GM21529 (cell line): ENCODE measurements at regions not wholly inside any gene's neighbourhood (a gene's known extent, or its start where the extent isn't known, plus 50 kb on each side); places are given as distances from the start of the nearest gene placed in this dataset.
"Not testable (repeated sequence)": the region's sequence is repeated elsewhere in the genome, so short reads cannot be mapped to it uniquely, and the experiment has no call there.

Experiments used
- ATAC-seq: cut with Tn5 transposase; IDR thresholded peaks from one replicate; pipeline ENCODE4 v1.9.1; 2021; ENCODE audit not compliant: unreplicated experiment

DNA sequence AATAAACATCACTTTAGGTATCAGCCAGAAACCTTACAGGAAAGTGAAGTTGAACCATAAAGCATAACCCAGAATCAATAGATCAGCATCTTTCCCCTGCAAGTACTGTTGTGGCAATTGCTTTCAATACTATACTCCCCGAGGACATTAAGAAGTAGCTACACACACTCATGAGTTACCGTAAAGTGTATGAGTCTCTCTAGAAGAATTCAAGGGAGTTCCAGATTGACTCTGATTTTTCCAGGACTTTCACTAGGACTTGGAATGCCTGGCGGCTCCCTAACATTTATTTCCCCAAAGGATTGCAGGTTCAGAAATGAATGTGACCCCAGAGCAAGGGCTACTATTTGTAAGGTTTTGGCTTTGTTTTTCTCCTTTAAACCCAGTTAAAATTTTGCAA lies 465.4 kb upstream of the MDGA2 start:
- no peak for ATAC-seq

DNA sequence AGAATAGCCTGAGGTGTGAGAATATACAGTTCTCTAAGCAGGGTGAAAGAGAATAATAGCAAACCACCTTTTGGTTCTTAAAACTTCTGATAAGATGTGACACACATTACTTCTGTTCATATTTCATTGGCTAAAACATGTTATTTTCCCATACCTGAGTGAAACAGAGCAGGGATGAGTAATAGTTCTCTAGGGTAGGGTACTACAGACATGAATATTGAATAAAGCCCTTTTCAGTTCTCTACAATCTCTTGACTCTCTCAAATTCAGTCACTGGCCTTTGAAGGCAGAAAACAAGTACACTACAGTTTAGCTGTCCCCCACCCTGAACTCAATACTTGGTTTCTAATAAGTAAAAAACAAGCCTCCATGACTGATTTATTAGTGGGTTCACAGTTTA lies 454.1 kb upstream of the MDGA2 start:
- no peak for ATAC-seq

DNA sequence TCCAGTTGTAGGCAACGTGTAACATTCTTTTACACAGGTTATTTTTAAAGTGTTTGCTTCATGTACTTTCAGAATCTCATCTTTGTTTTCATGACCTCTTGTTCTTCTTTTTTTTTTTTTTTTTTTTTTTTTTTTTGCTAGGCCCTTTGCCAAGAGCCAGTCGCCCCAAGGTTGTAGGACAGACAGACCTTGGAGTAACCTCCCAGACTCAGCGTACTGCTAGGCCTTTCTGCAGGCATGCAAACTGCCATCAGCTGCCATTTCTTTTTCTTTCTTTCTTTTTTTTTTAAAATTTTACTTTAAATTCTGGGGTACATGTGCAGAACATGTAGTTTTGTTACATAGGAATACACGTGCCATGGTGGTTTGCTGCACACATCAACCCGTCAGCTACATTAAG lies 452.3 kb upstream of the MDGA2 start:
- ATAC-seq, result no peak

GRCh38 chr14:48125654-48126053 lies 450.2 kb upstream of the MDGA2 start:
- ATAC-seq, result no peak

DNA sequence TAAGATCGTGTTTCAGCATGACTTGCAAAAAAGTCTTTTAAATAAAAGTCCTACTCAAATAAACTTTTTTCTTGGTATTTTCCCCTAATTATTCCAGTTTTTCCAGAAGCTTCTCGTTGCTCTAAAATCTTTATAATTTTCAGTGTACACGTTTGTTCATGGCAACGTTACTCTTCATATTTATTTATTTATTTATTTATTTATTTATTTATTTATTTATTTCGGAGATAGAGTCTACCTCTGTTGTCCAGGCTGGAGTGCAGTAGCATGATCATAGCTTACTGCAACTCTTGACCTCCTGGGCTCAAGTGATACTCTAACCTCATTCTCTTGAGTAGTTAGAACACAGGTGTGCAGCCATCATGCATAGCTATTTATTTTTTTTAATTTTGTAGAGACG lies 438.3 kb upstream of the MDGA2 start:
- no peak for ATAC-seq

DNA sequence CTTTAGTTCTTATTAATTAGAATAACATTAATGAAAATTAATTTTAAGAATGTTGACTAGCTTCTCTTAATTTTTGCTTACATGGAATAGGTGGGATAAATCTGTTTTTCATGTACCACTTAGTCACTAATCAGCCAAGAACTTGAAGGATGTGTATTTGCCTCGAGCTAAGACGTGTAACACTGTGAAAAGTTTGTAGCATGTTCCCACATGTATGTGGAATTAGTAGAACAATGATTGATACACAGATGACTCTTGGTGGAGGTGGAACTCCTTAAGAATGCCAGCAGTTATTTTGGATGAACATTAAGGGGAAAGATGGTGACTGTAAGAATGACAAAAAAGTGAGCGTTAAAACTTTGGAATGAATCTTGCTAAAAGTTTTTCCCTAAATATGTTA lies 435.7 kb upstream of the MDGA2 start:
- no peak for ATAC-seq

- no peak for ATAC-seq
Observed at GRCh38 chr14:48107646-48108045, 432.2 kb upstream of the MDGA2 start.

DNA sequence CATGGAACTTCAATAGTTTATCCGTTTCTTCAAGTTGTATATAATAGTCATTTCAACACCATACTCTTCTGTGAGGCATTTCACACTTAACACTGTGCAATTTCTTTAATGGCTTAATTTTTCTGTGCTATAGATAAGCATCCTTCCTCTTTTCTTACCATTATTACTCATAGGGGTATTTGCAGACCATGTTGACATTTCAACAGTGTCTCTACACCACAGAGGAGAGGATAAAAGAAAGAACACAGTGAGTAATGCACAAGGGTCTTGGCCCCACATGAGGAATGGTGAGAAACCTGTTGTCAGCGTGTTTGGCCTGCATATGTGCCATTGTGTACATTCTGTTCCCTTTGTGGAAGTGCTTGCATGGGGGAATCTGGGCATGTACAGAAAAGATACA lies 421.5 kb upstream of the MDGA2 start:
- ATAC-seq, result no peak

- ATAC-seq, result no peak
Observed at GRCh38 chr14:48086516-48086915, 411.1 kb upstream of the MDGA2 start.

DNA sequence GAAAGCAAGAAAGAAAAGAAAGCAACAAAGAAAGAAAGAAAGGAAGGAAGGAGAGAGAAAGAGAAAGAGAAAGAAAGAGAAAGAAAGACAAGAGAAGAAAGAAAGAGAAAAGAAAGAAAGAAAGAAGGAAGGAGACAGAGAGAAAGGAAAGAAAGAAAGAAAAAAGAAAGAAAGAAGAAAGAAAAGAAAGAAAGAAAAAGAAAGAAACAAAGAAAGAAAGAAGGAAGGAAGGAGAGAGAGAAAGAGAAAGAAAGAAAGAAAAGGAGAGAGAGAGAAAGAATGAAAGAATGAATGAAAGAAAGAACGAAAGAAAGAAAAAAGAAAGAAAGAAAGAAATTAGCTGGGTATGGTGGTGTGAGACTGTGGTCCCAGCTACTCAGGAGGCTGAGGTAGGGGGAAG lies 400.1 kb upstream of the MDGA2 start:
- ATAC-seq, result no peak

DNA sequence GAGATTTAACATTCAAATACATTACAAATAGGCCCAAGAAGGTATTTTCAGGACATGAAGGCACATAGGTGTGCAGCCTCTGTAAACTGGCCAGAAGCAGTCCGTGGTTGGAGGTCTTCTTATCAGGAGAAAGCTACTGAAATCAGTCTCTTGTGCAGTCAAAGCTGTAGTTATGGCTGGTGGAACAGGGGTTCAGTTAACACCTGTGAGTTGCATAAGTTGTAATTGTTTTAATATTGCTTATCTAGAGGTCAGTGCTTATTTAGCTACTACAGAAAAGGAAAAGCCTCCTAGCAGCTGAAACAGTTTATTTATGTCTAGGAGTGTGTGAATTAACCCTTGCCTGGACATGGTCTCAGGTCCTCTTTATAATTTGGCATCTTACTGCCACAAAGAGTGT lies 377.6 kb upstream of the MDGA2 start:
- ATAC-seq, result no peak

- ATAC-seq, result no peak
Observed at GRCh38 chr14:48035836-48036235, 360.4 kb upstream of the MDGA2 start.

DNA sequence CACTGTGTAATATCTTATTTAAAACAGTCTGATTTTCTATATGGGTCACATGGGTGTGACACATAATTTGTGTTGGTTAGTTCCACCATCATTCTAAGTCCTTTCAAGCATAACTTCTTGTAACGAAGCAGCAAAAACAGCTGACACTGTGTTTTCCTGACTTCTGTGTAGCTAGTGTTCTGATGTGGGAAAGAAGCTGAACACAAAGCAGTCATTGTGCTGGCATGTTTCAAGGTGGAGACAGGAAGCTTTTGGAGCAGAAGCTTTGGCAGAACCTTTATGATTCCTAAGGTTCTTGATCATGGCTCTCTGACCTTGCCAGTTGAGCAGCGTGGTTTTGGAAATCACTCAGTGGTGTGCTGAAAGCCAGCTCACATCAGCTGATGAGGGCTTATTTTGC lies 351.7 kb upstream of the MDGA2 start:
- no peak for ATAC-seq

DNA sequence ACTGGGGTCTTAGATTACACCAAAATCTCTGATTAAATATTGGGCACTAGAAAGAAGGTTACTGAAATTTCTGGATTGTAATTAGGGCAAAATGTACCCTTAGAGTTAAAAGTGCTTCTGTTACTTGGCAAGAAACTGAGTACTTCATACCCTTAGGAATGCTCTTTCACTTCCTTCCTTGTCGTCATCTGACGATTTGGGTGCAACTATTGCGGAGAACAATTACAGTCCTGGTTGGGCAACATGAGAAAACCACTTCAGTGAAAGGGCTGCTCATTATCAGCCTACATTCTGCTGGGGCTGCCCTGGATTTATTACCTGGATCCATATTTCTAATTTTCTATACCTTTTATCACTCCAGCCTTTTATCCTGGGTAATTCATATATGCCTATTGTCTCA lies 348.5 kb upstream of the MDGA2 start:
- no peak for ATAC-seq

DNA sequence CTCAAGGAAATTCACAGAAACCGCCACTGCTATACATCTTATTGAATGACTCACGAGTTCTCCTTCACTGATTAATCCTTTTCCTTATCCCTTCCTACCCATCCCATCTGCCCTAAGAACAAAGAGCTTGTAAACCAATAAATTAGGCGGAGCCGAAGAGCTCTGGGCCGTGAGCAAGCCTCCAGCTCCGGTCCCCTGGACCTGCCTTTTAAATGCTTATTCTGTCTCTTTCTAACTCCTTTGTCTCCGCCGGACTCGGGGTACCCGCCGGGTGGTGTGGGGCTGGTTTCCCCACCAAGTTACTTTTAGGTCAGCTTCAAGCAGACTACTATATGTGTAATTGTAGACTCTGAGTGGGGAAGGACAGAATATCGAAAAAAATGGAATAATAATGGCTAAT lies 336.1 kb upstream of the MDGA2 start:
- not testable (repeated sequence) for ATAC-seq

DNA sequence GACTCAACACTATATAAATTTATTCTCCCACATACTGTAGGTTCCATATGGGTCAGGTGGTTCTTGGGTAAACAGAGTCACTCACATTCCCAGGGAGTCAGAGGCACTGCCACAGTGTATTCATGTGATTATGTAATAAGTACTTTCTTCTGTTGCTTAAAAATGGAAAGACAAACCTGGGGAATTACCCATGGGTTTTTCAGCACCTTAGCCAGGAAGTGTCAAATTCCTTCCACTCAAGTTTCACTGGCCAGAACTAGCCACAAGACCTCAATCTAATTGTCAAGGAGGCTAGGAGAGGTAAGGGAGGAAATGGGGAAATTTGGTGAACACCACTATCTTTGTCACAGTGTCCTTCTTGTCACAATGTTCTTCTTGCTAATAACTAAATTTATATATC lies 333.2 kb upstream of the MDGA2 start:
- ATAC-seq, result no peak

DNA sequence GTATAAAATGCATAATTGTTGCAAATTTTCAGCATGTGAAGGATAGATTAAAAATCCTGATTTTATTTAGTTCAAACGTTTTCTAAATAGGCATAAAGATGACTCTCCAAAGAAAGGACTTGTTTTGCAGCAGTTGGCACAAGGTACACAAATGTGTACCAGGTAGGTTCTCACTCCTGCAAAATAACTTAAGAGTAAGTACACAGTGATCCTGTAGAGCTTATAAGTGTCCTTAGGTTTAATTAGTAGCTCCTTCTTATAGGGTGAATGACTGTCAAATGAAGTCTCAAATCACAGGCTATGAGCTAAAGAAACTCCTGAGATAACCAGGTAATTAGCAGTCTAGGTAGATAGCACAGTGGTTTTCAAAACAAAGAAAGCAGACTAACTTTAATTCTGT lies 330.6 kb upstream of the MDGA2 start:
- no peak for ATAC-seq

- ATAC-seq, result no peak
Observed at GRCh38 chr14:47993883-47994282, 318.5 kb upstream of the MDGA2 start.

DNA sequence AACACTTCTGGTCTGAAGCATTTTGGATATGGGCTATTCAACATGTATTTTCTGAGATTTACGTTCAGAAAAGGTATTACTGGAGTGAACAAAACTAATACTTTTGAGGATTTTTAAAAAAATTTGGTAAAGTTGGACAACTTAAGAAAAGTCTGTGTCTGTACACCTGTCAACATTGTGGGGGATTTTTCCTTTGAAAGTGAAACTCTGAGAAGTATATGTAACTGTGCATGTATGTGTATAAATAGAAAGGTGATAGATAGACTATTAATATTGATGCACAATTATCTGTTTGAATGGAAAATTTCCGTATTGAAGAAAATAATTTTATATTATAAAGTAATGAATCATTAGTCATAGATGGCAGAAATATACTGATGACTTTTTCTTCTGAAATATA lies 312.8 kb upstream of the MDGA2 start:
- ATAC-seq, result no peak

GRCh38 chr14:47978871-47979270 lies 303.5 kb upstream of the MDGA2 start:
- no peak for ATAC-seq

DNA sequence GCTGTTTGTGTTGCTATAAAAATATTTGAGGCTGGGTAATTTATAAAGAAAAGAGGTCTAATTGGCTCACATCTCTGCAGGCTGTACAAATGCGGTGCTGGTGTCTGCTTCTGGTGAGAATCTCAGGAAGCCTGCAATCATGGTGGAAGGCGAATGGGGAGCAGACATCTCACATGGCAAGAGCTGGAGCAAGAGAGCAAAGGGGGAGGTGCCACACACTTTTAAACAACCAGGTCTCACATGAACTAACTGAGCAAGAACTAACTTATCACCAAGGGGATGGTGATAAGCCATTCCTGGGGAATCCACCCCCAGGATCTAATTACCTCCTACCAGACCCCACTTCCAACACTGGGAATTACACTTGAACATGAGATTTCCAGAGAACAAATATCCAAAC lies 300.7 kb upstream of the MDGA2 start:
- no peak for ATAC-seq

DNA sequence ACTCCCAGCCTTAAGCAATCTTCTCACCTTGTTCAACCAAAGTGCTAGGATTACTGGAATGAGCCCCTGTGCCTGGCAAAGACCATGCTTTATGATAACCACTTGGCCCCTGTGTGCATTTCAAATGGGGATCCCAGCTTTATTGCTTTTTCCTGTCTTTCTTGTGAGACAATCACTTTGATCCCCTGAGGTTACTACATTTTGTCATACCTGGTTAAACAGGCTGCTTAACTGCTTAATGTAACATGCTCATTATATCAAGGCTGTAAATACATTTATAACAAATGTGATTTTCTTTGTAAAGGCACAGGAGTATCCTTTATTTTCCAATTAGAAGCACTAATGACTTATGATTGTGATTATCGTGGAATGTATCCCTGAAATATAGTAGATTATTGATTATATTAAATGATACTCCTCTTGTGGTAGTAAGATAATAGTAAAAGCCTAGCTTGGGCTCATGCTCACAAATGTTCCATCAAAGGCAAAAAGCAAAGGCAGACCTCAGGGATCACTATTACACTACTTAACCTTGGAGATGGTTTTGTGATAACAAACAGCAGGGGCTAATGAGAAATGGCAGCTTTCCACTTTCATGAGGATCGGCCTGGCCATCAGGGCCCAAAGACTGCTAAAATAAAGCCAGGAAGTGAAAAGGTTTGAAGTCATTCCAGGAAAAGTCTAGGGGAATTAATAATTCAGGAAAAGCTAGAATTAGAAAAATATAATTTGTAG lies 290.8 kb upstream of the MDGA2 start:
- ATAC-seq, result no peak

GRCh38 chr14:47961634-47962033 lies 286.2 kb upstream of the MDGA2 start:
- no peak for ATAC-seq

- ATAC-seq, result no peak
Observed at GRCh38 chr14:47959740-47960139, 284.3 kb upstream of the MDGA2 start.
